Gastroesophageal sphincter (tissue), 4 donors: ENCODE measurements at regions not wholly inside any gene's neighbourhood (a gene's known extent, or its start where the extent isn't known, plus 50 kb on each side); places are given as distances from the start of the nearest gene placed in this dataset.

Experiments used
- ATAC-seq: fragments of 150-250 bp; one replicate; pipeline ENCODE4 v1.9.1; 2016; ENCODE audit warnings: mild to moderate bottlenecking, moderate library complexity
- H3K27ac ChIP-seq, 4 donors: fragments of 200-600 bp; sonication (generic) in 3 of 4; 1 replicate in 3 of 4; 2 replicates in 1 of 4; pipeline ENCODE4 v1.5.1; 2016 to 2019
- H3K27me3 ChIP-seq: fragments of 200-600 bp; sonication (generic); one replicate; pipeline ENCODE4 v1.5.1; 2019
- H3K36me3 ChIP-seq, 2 donors: fragments of 200-600 bp; sonication (generic); one replicate each; pipeline ENCODE4 v1.5.1; 2019; ENCODE audit warnings: control low read depth in 1 of 2
- H3K4me1 ChIP-seq, 3 donors: fragments of 200-600 bp; sonication (generic); 1 replicate in 2 of 3; 2 replicates in 1 of 3; pipeline ENCODE4 v1.5.1; 2016 to 2019; ENCODE audit warnings: control low read depth in 2 of 3
- H3K4me3 ChIP-seq, 2 donors: fragments of 200-600 bp; sonication (generic); one replicate each; pipeline ENCODE4 v1.5.1; 2019; ENCODE audit warnings: mild to moderate bottlenecking in 1 of 2, moderate library complexity in 1 of 2
- H3K9me3 ChIP-seq, 3 donors: fragments of 200-600 bp; sonication (generic); one replicate each; pipeline ENCODE4 v1.5.1; 2017 to 2019; ENCODE audit warnings: control low read depth in 2 of 3
- CTCF ChIP-seq, 4 experiments: fragments of 200-600 bp in 2 of 4; fragments of 450-650 bp in 2 of 4; sonication (generic) in 1 of 4; IDR thresholded peaks; one replicate each; pipeline ENCODE4 v1.5.1; 2017 to 2019; ENCODE audit warnings: antibody characterized with exemption in 4 of 4, mild to moderate bottlenecking in 2 of 4, moderate library complexity in 2 of 4
- EP300 ChIP-seq: sonication (generic); formaldehyde crosslinking; IDR thresholded peaks from one replicate; pipeline ENCODE4 v1.6.1; 2017; ENCODE audit warnings: antibody characterized with exemption, mild to moderate bottlenecking
- POLR2A ChIP-seq, 2 donors: fragments of 450-650 bp; IDR thresholded peaks; one replicate each; pipeline ENCODE4 v1.6.1; 2017; ENCODE audit warnings: antibody characterized with exemption in 2 of 2, mild to moderate bottlenecking in 2 of 2, moderate library complexity in 1 of 2
- POLR2AphosphoS5 ChIP-seq: sonication (generic); formaldehyde crosslinking; IDR thresholded peaks from one replicate; pipeline ENCODE4 v1.6.1; 2017; ENCODE audit warnings: antibody characterized with exemption
- WGBS, 2 donors: methylation state at CpG; one replicate each; pipeline ENCODE4 v1.1.5; 2018; ENCODE audit warnings: low coverage in 1 of 2; 5-methylcytosine and 5-hydroxymethylcytosine counted together

- Histone ChIP-seq H3K9me3 (no peaks in the 10 kb centered on the region), H3K36me3 (no peaks in the 10 kb centered on the region), H3K27ac (peak overlapping the region; percentile 45 to 63 (median 56)), H3K4me1 (peaks cover 0 to 34% (median 6%) of the 10 kb centered on the region in 3 donors), H3K27me3 (no peaks in the 10 kb centered on the region), H3K4me3 (no peak overlapping the region)
- 6 to 14% methylated on average over 12 to 15 of the region's 15 CpGs for WGBS, 2 donors
- ATAC-seq, result no peak
- no peak for TF ChIP-seq POLR2AphosphoS5
- TF ChIP-seq CTCF (IDR thresholded peaks at IDR 0.05), result no peak
- TF ChIP-seq EP300, result no peak
- TF ChIP-seq POLR2A (IDR thresholded peaks at IDR 0.05), result no peak
Observed at GRCh38 chr4:24103434-24104157, 213.7 kb upstream of the PPARGC1A start.

- peaks cover 0 to 34% (median 6%) of the 10 kb centered on the region in 3 donors for H3K4me1 ChIP-seq
- no peaks in the 10 kb centered on the region for H3K27me3 ChIP-seq
- no peak overlapping the region for H3K27ac ChIP-seq
- H3K9me3 ChIP-seq, result no peaks in the 10 kb centered on the region
- no peak overlapping the region for H3K4me3 ChIP-seq
- H3K36me3 ChIP-seq, result no peaks in the 10 kb centered on the region
- TF ChIP-seq EP300 (no peak), POLR2A (IDR thresholded peaks at IDR 0.05) (no peak), CTCF (IDR thresholded peaks at IDR 0.05) (no peak), POLR2AphosphoS5 (no peak)
- 83% methylated on average over 4 of the region's 4 CpGs; no CpG with 5 or more reads in 1 of the 2 donors for WGBS, 2 donors
- ATAC-seq, result no peak
Observed at GRCh38 chr4:24102621-24103020, 212.8 kb upstream of the PPARGC1A start.

GRCh38 chr4:24096603-24097002 lies 206.8 kb upstream of the PPARGC1A start:
- H3K27ac ChIP-seq, result no peak overlapping the region
- WGBS, 2 donors, result 77 to 94% methylated on average over 2 of the region's 2 CpGs
- H3K4me3 ChIP-seq, result no peak overlapping the region
- no peaks in the 10 kb centered on the region for H3K9me3 ChIP-seq
- H3K27me3 ChIP-seq, result no peaks in the 10 kb centered on the region
- ATAC-seq, result no peak
- no peaks in the 10 kb centered on the region for H3K36me3 ChIP-seq
- no peaks in the 10 kb centered on the region for H3K4me1 ChIP-seq
- no peak for TF ChIP-seq CTCF (IDR thresholded peaks at IDR 0.05)
- no peak for TF ChIP-seq POLR2AphosphoS5
- no peak for TF ChIP-seq EP300
- TF ChIP-seq POLR2A (IDR thresholded peaks at IDR 0.05), result no peak

GRCh38 chr4:24094726-24095125 lies 204.9 kb upstream of the PPARGC1A start:
- no peak for ATAC-seq
- Histone ChIP-seq H3K27me3 (no peaks in the 10 kb centered on the region), H3K9me3 (no peaks in the 10 kb centered on the region), H3K4me3 (no peak overlapping the region), H3K36me3 (no peaks in the 10 kb centered on the region), H3K27ac (no peak overlapping the region), H3K4me1 (no peaks in the 10 kb centered on the region)
- TF ChIP-seq POLR2AphosphoS5 (no peak), CTCF (IDR thresholded peaks at IDR 0.05) (no peak), EP300 (no peak), POLR2A (IDR thresholded peaks at IDR 0.05) (no peak)
- 30 to 35% methylated on average over 2 of the region's 2 CpGs for WGBS, 2 donors

- no peaks in the 10 kb centered on the region for H3K36me3 ChIP-seq
- WGBS, 2 donors, result 93 to 94% methylated on average over 2 of the region's 2 CpGs
Observed at GRCh38 chr4:24093446-24093845, 203.6 kb upstream of the PPARGC1A start.

More at GRCh38 chr4:24093446-24093845, 203.6 kb upstream of the PPARGC1A start:
- no peak overlapping the region for H3K27ac ChIP-seq
- no peak for ATAC-seq
- no peaks in the 10 kb centered on the region for H3K27me3 ChIP-seq
- no peaks in the 10 kb centered on the region for H3K9me3 ChIP-seq
- H3K4me3 ChIP-seq, result no peak overlapping the region
- H3K4me1 ChIP-seq, result no peaks in the 10 kb centered on the region
- no peak for TF ChIP-seq CTCF (IDR thresholded peaks at IDR 0.05)
- no peak for TF ChIP-seq POLR2AphosphoS5
- no peak for TF ChIP-seq POLR2A (IDR thresholded peaks at IDR 0.05)
- TF ChIP-seq EP300, result no peak
